Activated CD4-positive, alpha-beta T cell treated with anti-CD3 and anti-CD28 coated beads, Interleukin-2, amount 10 ng/mL, durations not matched to agents 24 days and 14 days (primary cell): ENCODE measurements at regions not wholly inside any gene's neighbourhood (a gene's known extent, or its start where the extent isn't known, plus 50 kb on each side); places are given as distances from the start of the nearest gene placed in this dataset.

Source experiments
- DNase-seq: peaks from one replicate; pipeline ENCODE4 v3.0.0; 2022
- H3K27ac Mint-ChIP-seq: one replicate; pipeline ENCODE4 v1.8.0; 2022; ENCODE audit warnings: mild to moderate bottlenecking, mixed read lengths
- H3K27me3 Mint-ChIP-seq: one replicate; pipeline ENCODE4 v1.8.0; 2022; ENCODE audit warnings: mixed read lengths
- H3K36me3 Mint-ChIP-seq: one replicate; pipeline ENCODE4 v1.8.0; 2022; ENCODE audit warnings: low read depth, mild to moderate bottlenecking, mixed read lengths
- H3K4me1 Mint-ChIP-seq: one replicate; pipeline ENCODE4 v1.8.0; 2021; ENCODE audit warnings: mixed read lengths
- H3K4me3 Mint-ChIP-seq: one replicate; pipeline ENCODE4 v1.8.0; 2022; ENCODE audit warnings: mild to moderate bottlenecking, moderate library complexity, mixed read lengths
- H3K9me3 Mint-ChIP-seq: one replicate; pipeline ENCODE4 v1.8.0; 2021; ENCODE audit warnings: mixed read lengths
- intact Hi-C: fragments of 100-400 bp; cut with micrococcal nuclease; formaldehyde crosslinking; loops from one replicate; pipeline ENCODE4 v1.15.1; 2023

- Mint-ChIP-seq H3K36me3 (no peaks in the 10 kb centered on the region), H3K27ac (no peak overlapping the region), H3K4me3 (no peak overlapping the region), H3K9me3 (no peaks in the 10 kb centered on the region), H3K4me1 (no peaks in the 10 kb centered on the region), H3K27me3 (peaks cover 7% of the 10 kb centered on the region)
- DNase-seq = no peak
- intact Hi-C loops = no loop called here
Observed at GRCh38 chr22:48147831-48148230, 1385.4 kb downstream of the TBC1D22A start.

GRCh38 chr22:48147404-48147803 lies 1385.0 kb downstream of the TBC1D22A start:
- H3K27me3 Mint-ChIP-seq = peaks cover 7% of the 10 kb centered on the region
- no peak overlapping the region for H3K27ac Mint-ChIP-seq
- H3K36me3 Mint-ChIP-seq = no peaks in the 10 kb centered on the region
- DNase-seq = no peak
- H3K4me3 Mint-ChIP-seq = no peak overlapping the region
- intact Hi-C loops = no loop called here
- no peaks in the 10 kb centered on the region for H3K4me1 Mint-ChIP-seq
- no peaks in the 10 kb centered on the region for H3K9me3 Mint-ChIP-seq

- Mint-ChIP-seq H3K27me3 (peaks cover 7% of the 10 kb centered on the region), H3K36me3 (no peaks in the 10 kb centered on the region), H3K4me1 (no peaks in the 10 kb centered on the region), H3K9me3 (no peaks in the 10 kb centered on the region), H3K27ac (no peak overlapping the region), H3K4me3 (no peak overlapping the region)
- no peak for DNase-seq
- intact Hi-C loops = no loop called here
Observed at GRCh38 chr22:48146426-48146825, 1384.0 kb downstream of the TBC1D22A start.

GRCh38 chr22:48145738-48146137 lies 1383.3 kb downstream of the TBC1D22A start:
- DNase-seq = no peak
- H3K4me1 Mint-ChIP-seq = no peaks in the 10 kb centered on the region
- H3K4me3 Mint-ChIP-seq = no peak overlapping the region
- no peaks in the 10 kb centered on the region for H3K36me3 Mint-ChIP-seq
- peaks cover 7% of the 10 kb centered on the region for H3K27me3 Mint-ChIP-seq
- H3K9me3 Mint-ChIP-seq = no peaks in the 10 kb centered on the region
- no peak overlapping the region for H3K27ac Mint-ChIP-seq
- intact Hi-C loops = no loop called here

- Mint-ChIP-seq H3K9me3 (no peaks in the 10 kb centered on the region), H3K36me3 (no peaks in the 10 kb centered on the region), H3K27ac (no peak overlapping the region), H3K4me3 (no peak overlapping the region), H3K4me1 (no peaks in the 10 kb centered on the region), H3K27me3 (peaks cover 7% of the 10 kb centered on the region)
- intact Hi-C loops = no loop called here
- no peak for DNase-seq
Observed at GRCh38 chr22:48144318-48144717, 1381.9 kb downstream of the TBC1D22A start.

- H3K4me3 Mint-ChIP-seq = no peak overlapping the region
- DNase-seq = no peak
- peaks cover 7% of the 10 kb centered on the region for H3K27me3 Mint-ChIP-seq
- no peak overlapping the region for H3K27ac Mint-ChIP-seq
- no peaks in the 10 kb centered on the region for H3K36me3 Mint-ChIP-seq
- intact Hi-C loops = no loop called here
- no peaks in the 10 kb centered on the region for H3K4me1 Mint-ChIP-seq
- H3K9me3 Mint-ChIP-seq = no peaks in the 10 kb centered on the region
Observed at GRCh38 chr22:48143856-48144255, 1381.4 kb downstream of the TBC1D22A start.

- Mint-ChIP-seq H3K36me3 (no peaks in the 10 kb centered on the region), H3K4me3 (no peak overlapping the region), H3K4me1 (no peaks in the 10 kb centered on the region), H3K27me3 (peaks cover 12% of the 10 kb centered on the region), H3K27ac (no peak overlapping the region), H3K9me3 (no peaks in the 10 kb centered on the region)
- intact Hi-C loops = no loop called here
- DNase-seq = no peak
Observed at GRCh38 chr22:48142388-48142787, 1379.9 kb downstream of the TBC1D22A start.

GRCh38 chr22:48141301-48141700 lies 1378.9 kb downstream of the TBC1D22A start:
- intact Hi-C loops = no loop called here
- Mint-ChIP-seq H3K9me3 (no peaks in the 10 kb centered on the region), H3K27ac (no peak overlapping the region), H3K27me3 (peaks cover 17% of the 10 kb centered on the region), H3K4me3 (no peak overlapping the region), H3K4me1 (no peaks in the 10 kb centered on the region), H3K36me3 (no peaks in the 10 kb centered on the region)
- DNase-seq = no peak

GRCh38 chr22:48140261-48140813 lies 1377.9 kb downstream of the TBC1D22A start:
- intact Hi-C loops = no loop called here
- Mint-ChIP-seq H3K27ac (no peak overlapping the region), H3K4me3 (no peak overlapping the region), H3K36me3 (no peaks in the 10 kb centered on the region), H3K9me3 (no peaks in the 10 kb centered on the region), H3K4me1 (no peaks in the 10 kb centered on the region), H3K27me3 (peaks cover 11% of the 10 kb centered on the region)
- DNase-seq = no peak

- H3K36me3 Mint-ChIP-seq = no peaks in the 10 kb centered on the region
- H3K9me3 Mint-ChIP-seq = no peaks in the 10 kb centered on the region
- no peak overlapping the region for H3K4me3 Mint-ChIP-seq
- intact Hi-C loops = no loop called here
- peaks cover 10% of the 10 kb centered on the region for H3K27me3 Mint-ChIP-seq
- DNase-seq = no peak
- no peaks in the 10 kb centered on the region for H3K4me1 Mint-ChIP-seq
- no peak overlapping the region for H3K27ac Mint-ChIP-seq
Observed at GRCh38 chr22:48139776-48140175, 1377.3 kb downstream of the TBC1D22A start.

- Mint-ChIP-seq H3K27me3 (peaks cover 10% of the 10 kb centered on the region), H3K36me3 (no peaks in the 10 kb centered on the region), H3K4me3 (no peak overlapping the region), H3K27ac (no peak overlapping the region), H3K4me1 (no peaks in the 10 kb centered on the region), H3K9me3 (no peaks in the 10 kb centered on the region)
- intact Hi-C loops = no loop called here
- no peak for DNase-seq
Observed at GRCh38 chr22:48138855-48139254, 1376.4 kb downstream of the TBC1D22A start.

GRCh38 chr22:48138427-48138826 lies 1376.0 kb downstream of the TBC1D22A start:
- Mint-ChIP-seq H3K9me3 (no peaks in the 10 kb centered on the region), H3K27me3 (peaks cover 10% of the 10 kb centered on the region), H3K4me1 (no peaks in the 10 kb centered on the region), H3K27ac (no peak overlapping the region), H3K4me3 (no peak overlapping the region), H3K36me3 (no peaks in the 10 kb centered on the region)
- DNase-seq = no peak
- intact Hi-C loops = no loop called here

GRCh38 chr22:48137640-48138039 lies 1375.2 kb downstream of the TBC1D22A start:
- H3K36me3 Mint-ChIP-seq = no peaks in the 10 kb centered on the region
- H3K4me1 Mint-ChIP-seq = no peaks in the 10 kb centered on the region
- H3K4me3 Mint-ChIP-seq = no peak overlapping the region
- H3K27ac Mint-ChIP-seq = no peak overlapping the region
- peaks cover 10% of the 10 kb centered on the region for H3K27me3 Mint-ChIP-seq
- intact Hi-C loops = no loop called here
- DNase-seq = no peak
- H3K9me3 Mint-ChIP-seq = no peaks in the 10 kb centered on the region

- Mint-ChIP-seq H3K27me3 (peaks cover 10% of the 10 kb centered on the region), H3K4me1 (no peaks in the 10 kb centered on the region), H3K9me3 (no peaks in the 10 kb centered on the region), H3K36me3 (no peaks in the 10 kb centered on the region), H3K27ac (no peak overlapping the region), H3K4me3 (no peak overlapping the region)
- no peak for DNase-seq
- intact Hi-C loops = no loop called here
Observed at GRCh38 chr22:48135592-48135991, 1373.1 kb downstream of the TBC1D22A start.

GRCh38 chr22:48125416-48125815 lies 1363.0 kb downstream of the TBC1D22A start:
- intact Hi-C loops = no loop called here
- H3K9me3 Mint-ChIP-seq = no peaks in the 10 kb centered on the region

More at GRCh38 chr22:48125416-48125815, 1363.0 kb downstream of the TBC1D22A start:
- Mint-ChIP-seq H3K4me1 (no peaks in the 10 kb centered on the region), H3K36me3 (no peaks in the 10 kb centered on the region), H3K27me3 (peaks cover 4% of the 10 kb centered on the region), H3K27ac (no peak overlapping the region), H3K4me3 (no peak overlapping the region)
- DNase-seq = peak; percentile 8
